SU-DHL-6 (cell line): ENCODE measurements at regions not wholly inside any gene's neighbourhood (a gene's known extent, or its start where the extent isn't known, plus 50 kb on each side); places are given as distances from the start of the nearest gene placed in this dataset.

Source experiments
- H2AFZ ChIP-seq: fragments of 200-600 bp; sonication (generic); 2 replicates; pipeline ENCODE4 v1.6.1; 2014; ENCODE audit warnings: low read depth, mild to moderate bottlenecking, moderate library complexity, mixed read lengths, antibody characterized with exemption, low read length; ENCODE audit not compliant: severe bottlenecking
- H3F3A ChIP-seq: fragments of 200-600 bp; shearing (Covaris generic); 2 replicates; pipeline ENCODE4 v1.6.0; 2016; ENCODE audit warnings: antibody characterized with exemption, mild to moderate bottlenecking; ENCODE audit not compliant: insufficient read depth
- H3K27ac ChIP-seq: fragments of 200-600 bp; sonication (generic); 2 replicates; pipeline ENCODE4 v1.5.1; 2016; ENCODE audit warnings: low read depth, mild to moderate bottlenecking, low read length, moderate library complexity, mixed read lengths
- H3K27me3 ChIP-seq: fragments of 200-600 bp; sonication (generic), shearing (Covaris generic); 2 replicates; pipeline ENCODE4 v1.6.0; 2014; ENCODE audit warnings: mild to moderate bottlenecking, low read length
- H3K36me3 ChIP-seq: fragments of 200-600 bp; sonication (generic); 2 replicates; pipeline ENCODE4 v1.6.1; 2014; ENCODE audit warnings: mild to moderate bottlenecking, low read length, mixed read lengths
- H3K4me2 ChIP-seq: fragments of 300-600, 200-600 bp; shearing (Covaris generic), sonication (generic); 2 replicates; pipeline ENCODE4 v1.6.0; 2014; ENCODE audit warnings: low read length, low read depth, mild to moderate bottlenecking; ENCODE audit not compliant: poor library complexity, severe bottlenecking
- H3K4me3 ChIP-seq: fragments of 200-600 bp; sonication (generic); 2 replicates; pipeline ENCODE4 v1.5.1; 2014; ENCODE audit warnings: antibody characterized with exemption, low read length, mild to moderate bottlenecking, mixed read lengths; ENCODE audit not compliant: insufficient read depth, poor library complexity, severe bottlenecking
- H3K79me2 ChIP-seq: fragments of 200-600 bp; sonication (generic); 2 replicates; pipeline ENCODE4 v1.6.1; 2014; ENCODE audit warnings: mild to moderate bottlenecking, low read length, moderate library complexity; ENCODE audit not compliant: insufficient read depth
- H3K9ac ChIP-seq: fragments of 200-600 bp; sonication (generic); 2 replicates; pipeline ENCODE4 v1.7.0; 2014; ENCODE audit warnings: mild to moderate bottlenecking, low read length
- H3K9me2 ChIP-seq: fragments of 200-600 bp; sonication (generic); replicated peaks from 2 replicates; pipeline ENCODE4 v1.6.1; 2014; ENCODE audit warnings: low read length; ENCODE audit not compliant: insufficient read depth
- H3K9me3 ChIP-seq: fragments of 200-600 bp; sonication (generic); 2 replicates; pipeline ENCODE4 v1.6.1; 2014; ENCODE audit warnings: low read length, mixed read lengths; ENCODE audit not compliant: insufficient read depth
- H4K20me1 ChIP-seq: fragments of 200-600 bp; sonication (generic); 2 replicates; pipeline ENCODE4 v1.6.1; 2014; ENCODE audit warnings: low read depth, mild to moderate bottlenecking, antibody characterized with exemption, low read length, moderate library complexity, mixed read lengths
- CTCF ChIP-seq: fragments of 200-600 bp; sonication (generic); IDR thresholded peaks from one replicate; pipeline ENCODE4 v1.5.1; 2017; ENCODE audit warnings: antibody characterized with exemption, mild to moderate bottlenecking, low read length, moderate library complexity; ENCODE audit not compliant: insufficient read depth, poor library complexity, severe bottlenecking
- EZH2phosphoT487 ChIP-seq: fragments of 200-600 bp; sonication (generic), shearing (Covaris generic); conservative IDR thresholded peaks from 2 replicates; pipeline ENCODE4 v1.6.1; 2018; ENCODE audit warnings: mild to moderate bottlenecking, antibody characterized with exemption, low read length, moderate library complexity, mixed read lengths

- no peaks in the 10 kb centered on the region for H3K9me2 ChIP-seq
- H3K9ac ChIP-seq: no peak overlapping the region
- no peak overlapping the region for H3K4me2 ChIP-seq
- no peak overlapping the region for H3K4me3 ChIP-seq
- no peaks in the 10 kb centered on the region for H3K79me2 ChIP-seq
- no peak for TF ChIP-seq EZH2phosphoT487
- TF ChIP-seq CTCF: no peak
- H4K20me1 ChIP-seq: no peaks in the 10 kb centered on the region
- H3F3A ChIP-seq: no peaks in the 10 kb centered on the region
- H3K9me3 ChIP-seq: no peaks in the 10 kb centered on the region
- H2AFZ ChIP-seq: no peak overlapping the region
- H3K27me3 ChIP-seq: no peaks in the 10 kb centered on the region
- H3K36me3 ChIP-seq: no peaks in the 10 kb centered on the region
- no peak overlapping the region for H3K27ac ChIP-seq
Observed at GRCh38 chr9:108073823-108074222, 584.3 kb upstream of the KLF4 start.

- Histone ChIP-seq H3K79me2 (no peaks in the 10 kb centered on the region), H3K9me3 (no peaks in the 10 kb centered on the region), H3K9ac (no peak overlapping the region), H3F3A (no peaks in the 10 kb centered on the region), H3K27ac (no peak overlapping the region), H4K20me1 (no peaks in the 10 kb centered on the region), H3K9me2 (no peaks in the 10 kb centered on the region), H3K4me2 (no peak overlapping the region), H2AFZ (no peak overlapping the region), H3K4me3 (no peak overlapping the region), H3K27me3 (no peaks in the 10 kb centered on the region), H3K36me3 (no peaks in the 10 kb centered on the region)
- TF ChIP-seq EZH2phosphoT487: no peak
- TF ChIP-seq CTCF: no peak
Observed at GRCh38 chr9:108072740-108073139, 583.2 kb upstream of the KLF4 start.

- Histone ChIP-seq H3K79me2 (no peaks in the 10 kb centered on the region), H3K9me2 (no peaks in the 10 kb centered on the region), H3K9me3 (no peaks in the 10 kb centered on the region), H3K9ac (no peak overlapping the region), H3K36me3 (no peaks in the 10 kb centered on the region), H3K27ac (no peak overlapping the region), H4K20me1 (no peaks in the 10 kb centered on the region), H3K4me3 (no peak overlapping the region), H2AFZ (no peak overlapping the region), H3F3A (no peaks in the 10 kb centered on the region), H3K27me3 (no peaks in the 10 kb centered on the region), H3K4me2 (no peak overlapping the region)
- no peak for TF ChIP-seq CTCF
- no peak for TF ChIP-seq EZH2phosphoT487
Observed at GRCh38 chr9:108070861-108071260, 581.3 kb upstream of the KLF4 start.

- Histone ChIP-seq H3K27ac (no peak overlapping the region), H3K4me3 (no peak overlapping the region), H3K79me2 (no peaks in the 10 kb centered on the region), H2AFZ (no peak overlapping the region), H3K27me3 (no peaks in the 10 kb centered on the region), H3K36me3 (no peaks in the 10 kb centered on the region), H4K20me1 (no peaks in the 10 kb centered on the region), H3K4me2 (no peak overlapping the region), H3F3A (no peaks in the 10 kb centered on the region), H3K9me3 (no peaks in the 10 kb centered on the region), H3K9me2 (no peaks in the 10 kb centered on the region), H3K9ac (no peak overlapping the region)
- TF ChIP-seq CTCF: no peak
Observed at GRCh38 chr9:108069991-108070390, 580.4 kb upstream of the KLF4 start.
